ENCODE measurements at regions not wholly inside any gene's neighbourhood (a gene's known extent, or its start where the extent isn't known, plus 50 kb on each side); places are given as distances from the start of the nearest gene placed in this dataset.

DNA sequence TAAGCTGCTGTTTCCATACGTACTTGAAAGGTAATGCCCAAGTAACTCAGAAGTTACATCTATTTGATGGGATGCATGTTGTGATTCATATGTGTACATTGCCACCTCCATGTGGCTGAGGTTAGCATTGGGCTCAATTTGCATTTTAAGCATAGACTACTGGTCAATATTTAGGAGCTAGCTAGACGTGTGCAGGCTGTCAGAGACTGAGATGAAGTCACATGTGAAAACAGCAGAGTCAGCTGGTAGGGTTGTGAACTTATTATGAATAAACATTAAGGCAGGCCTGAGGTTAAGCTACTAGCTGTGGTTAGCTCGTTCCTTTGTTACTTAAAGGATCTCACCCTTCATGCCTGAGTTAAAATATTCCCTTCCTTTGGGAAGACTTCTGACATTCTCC lies 114.5 kb upstream of the MTNR1B start:
- TF ChIP-seq, protein P1, sequence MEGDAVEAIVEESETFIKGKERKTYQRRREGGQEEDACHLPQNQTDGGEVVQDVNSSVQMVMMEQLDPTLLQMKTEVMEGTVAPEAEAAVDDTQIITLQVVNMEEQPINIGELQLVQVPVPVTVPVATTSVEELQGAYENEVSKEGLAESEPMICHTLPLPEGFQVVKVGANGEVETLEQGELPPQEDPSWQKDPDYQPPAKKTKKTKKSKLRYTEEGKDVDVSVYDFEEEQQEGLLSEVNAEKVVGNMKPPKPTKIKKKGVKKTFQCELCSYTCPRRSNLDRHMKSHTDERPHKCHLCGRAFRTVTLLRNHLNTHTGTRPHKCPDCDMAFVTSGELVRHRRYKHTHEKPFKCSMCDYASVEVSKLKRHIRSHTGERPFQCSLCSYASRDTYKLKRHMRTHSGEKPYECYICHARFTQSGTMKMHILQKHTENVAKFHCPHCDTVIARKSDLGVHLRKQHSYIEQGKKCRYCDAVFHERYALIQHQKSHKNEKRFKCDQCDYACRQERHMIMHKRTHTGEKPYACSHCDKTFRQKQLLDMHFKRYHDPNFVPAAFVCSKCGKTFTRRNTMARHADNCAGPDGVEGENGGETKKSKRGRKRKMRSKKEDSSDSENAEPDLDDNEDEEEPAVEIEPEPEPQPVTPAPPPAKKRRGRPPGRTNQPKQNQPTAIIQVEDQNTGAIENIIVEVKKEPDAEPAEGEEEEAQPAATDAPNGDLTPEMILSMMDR (IDR thresholded peaks at IDR 0.05) = no peak
- TF ChIP-seq EP300 (IDR thresholded peaks at IDR 0.05) (no peak), POLR2A (IDR thresholded peaks at IDR 0.05) (no peak)

Data from stomach (tissue), 4 donors.